Activated CD8-positive, alpha-beta memory T cell treated with anti-CD3 and anti-CD28 coated beads, Interleukin-2, amount 50 U/mL, for 1 hour (primary cell): ENCODE measurements at regions not wholly inside any gene's neighbourhood (a gene's known extent, or its start where the extent isn't known, plus 50 kb on each side); places are given as distances from the start of the nearest gene placed in this dataset.
"Not testable (repeated sequence)": the region's sequence is repeated elsewhere in the genome, so short reads cannot be mapped to it uniquely, and the experiment has no call there.

Experiments used
- DNase-seq: peaks from one replicate; pipeline ENCODE4 v3.0.0-alpha.2; 2020; ENCODE audit errors: extremely low read depth

DNA sequence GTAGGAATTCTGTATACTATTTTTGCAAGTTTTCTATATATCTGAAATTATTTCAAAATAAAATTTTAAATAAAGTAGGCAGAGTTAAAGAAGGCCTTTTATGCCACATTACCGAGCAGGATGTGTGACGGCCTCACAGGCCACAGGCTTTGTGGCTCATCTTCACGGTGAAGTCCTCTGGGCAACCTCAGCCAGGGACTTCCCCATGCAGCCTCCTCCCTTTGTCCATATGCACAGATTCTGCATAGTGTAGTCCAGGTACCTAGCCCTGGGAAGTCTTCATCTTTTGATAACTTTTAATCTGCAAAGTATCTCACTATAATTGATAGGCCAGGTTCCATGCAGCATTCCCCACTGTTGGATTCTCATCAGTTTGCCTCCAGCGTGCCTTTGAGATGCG lies 62.8 kb downstream of the ARHGAP11B start:
- not testable (repeated sequence) for DNase-seq

DNA sequence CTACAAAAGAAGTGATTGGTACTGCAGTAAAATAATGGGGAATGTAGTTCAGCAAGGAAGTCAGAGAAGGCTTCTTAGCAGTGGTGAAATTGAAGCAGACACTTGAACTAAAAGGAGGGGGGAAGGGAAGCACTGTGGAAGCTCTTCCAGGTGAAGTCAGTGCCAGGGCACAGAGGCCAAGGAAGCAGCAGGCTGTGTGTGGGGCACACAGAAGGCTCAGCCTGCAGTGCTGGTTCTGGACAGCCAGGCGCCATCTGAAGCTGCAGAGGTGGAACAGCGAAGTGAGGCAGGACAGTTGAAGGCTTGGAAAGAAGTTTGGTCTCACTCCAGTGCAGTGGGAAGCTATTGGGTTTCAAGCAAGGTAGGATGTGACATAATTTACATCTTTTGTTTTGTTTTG lies 64.2 kb downstream of the ARHGAP11B start:
- not testable (repeated sequence) for DNase-seq

DNA sequence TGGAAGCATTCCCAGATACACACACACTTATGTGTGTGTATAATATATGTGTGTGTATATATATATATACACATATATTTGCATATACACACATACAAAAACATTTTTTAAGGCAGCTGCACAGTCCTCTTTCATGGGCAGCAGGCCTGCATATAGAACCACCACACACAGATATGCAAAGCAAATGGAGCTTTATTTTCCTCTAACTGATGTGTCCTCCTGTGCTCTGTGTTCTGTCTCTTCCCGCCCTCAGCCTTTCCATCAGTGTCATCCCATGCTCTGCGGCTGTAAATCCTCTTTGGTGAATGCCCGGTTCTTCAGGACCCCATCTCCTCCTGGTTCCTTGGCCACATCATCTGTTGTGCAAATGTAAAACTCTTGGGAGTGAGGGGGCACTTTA lies 69.9 kb downstream of the ARHGAP11B start:
- not testable (repeated sequence) for DNase-seq

DNA sequence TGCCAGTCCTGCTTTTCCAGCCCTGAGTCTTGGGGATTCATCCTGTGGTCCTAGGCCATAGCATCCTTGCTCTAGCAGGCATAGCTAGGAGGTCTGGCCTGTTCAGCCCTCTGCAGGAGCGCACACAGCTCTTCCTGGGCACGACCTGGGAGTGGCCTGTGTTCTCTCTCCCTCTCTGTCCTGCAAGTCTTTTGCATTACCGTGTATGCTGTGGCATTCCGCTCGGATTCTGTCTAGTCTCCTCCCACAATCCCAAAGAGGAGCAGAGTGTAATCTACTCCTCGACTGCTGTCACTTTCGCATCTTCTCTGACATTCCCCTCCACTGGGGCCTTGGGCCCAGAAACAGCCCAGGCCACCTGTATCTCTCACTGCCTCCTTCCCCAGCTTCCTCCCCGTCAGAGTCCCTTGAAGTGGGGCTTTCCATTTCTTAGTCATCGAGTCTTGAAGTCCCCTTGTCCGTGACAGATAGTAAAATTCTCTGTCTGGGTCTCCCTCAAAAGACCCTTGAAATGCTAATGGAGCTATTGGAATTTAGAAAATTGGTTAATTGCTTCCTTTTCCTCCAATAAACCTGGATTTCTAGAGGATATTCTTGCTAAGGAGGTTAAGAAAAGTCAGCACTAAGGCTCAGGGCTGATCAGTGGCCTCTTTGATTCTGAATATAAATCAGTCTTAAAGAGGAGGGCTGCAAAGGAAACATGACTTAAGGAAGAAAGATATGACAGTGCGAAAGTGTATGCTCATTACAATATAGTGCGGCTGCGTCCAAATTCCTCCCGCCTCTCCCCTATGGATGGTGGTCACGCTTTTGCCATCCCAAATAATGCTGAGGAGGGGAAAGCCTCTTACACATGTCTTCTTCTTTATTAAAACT lies 70.7 kb downstream of the ARHGAP11B start:
- not testable (repeated sequence) for DNase-seq

DNA sequence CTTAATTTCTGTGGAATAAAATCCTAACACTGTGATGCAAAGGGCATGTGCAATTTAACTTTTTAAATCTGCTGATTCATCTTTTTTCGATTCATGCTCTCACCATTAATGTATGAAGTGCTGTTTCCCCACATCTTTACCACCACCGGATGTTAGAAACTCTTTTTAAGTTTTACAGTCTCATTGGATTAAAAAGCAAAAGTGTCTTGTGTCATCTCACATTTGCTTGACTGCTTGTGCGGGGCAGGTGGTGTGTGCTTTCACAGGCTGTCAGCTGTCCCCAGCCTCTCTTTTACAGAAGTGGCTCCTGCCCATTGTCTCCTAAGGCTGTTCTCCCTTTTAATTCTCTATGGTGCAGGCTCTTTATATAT lies 71.4 kb downstream of the ARHGAP11B start:
- DNase-seq, result not testable (repeated sequence)

DNA sequence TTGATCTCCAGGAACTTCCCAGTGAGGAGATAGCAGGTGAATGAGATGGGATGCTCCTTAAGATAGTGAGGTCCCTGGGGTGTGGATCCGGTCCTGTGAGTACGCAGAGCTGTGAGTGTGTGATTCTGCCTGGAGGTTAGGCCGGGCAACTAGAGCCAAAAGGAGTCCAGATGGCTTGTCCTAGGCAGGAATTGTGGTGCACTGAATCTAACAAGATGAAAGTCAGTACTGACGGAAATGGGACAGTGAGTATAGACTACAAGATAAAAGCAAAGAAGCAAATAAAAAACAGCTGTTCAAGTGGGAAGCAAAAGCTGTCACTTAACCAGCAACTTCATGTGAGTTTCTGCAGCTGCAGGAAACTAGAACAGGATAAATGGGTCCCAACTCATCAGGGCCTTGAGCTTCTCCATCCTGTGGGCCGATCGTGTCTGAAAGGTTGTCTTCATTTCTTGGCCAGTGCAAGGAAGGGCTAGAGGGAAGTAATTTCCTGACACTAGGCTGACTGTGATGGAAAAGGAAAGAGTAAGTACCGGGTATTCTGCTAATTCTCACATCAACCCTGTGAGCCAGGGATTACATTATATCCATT lies 74.2 kb downstream of the ARHGAP11B start:
- not testable (repeated sequence) for DNase-seq

DNA sequence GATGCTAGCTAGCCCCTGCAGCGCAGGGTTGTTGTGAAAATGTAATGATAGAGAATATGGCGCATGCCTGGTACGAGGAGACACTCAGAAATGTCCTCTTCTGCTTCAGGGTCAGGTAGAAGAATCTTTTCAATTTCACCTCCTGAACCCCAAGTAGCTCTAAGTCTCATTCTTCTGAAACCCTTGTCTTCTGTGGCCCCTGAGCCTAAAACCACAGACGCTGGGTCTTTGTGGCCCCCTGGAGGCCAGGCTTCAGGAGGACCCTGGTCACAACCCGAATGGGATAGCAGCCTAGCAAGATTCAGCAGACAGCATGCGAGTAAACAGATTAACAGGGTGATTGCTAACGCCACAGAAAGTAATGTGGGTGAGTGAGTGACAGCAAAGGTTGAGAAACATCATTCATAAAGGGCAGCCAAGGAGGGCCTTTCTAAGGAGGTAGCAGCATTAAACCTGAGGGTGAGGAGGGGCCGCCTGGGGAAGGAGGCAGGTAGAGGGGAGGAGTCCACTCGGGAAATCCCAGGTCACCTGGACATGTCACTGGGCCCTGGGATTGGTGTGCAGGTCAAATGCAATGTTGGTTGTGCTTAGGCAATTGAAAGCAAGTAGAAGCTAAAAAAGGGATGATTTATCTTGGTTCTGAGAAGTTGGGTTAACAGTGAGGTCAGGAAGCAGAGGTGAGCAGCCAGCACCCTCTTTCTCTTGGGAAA lies 82.2 kb downstream of the ARHGAP11B start:
- not testable (repeated sequence) for DNase-seq

DNA sequence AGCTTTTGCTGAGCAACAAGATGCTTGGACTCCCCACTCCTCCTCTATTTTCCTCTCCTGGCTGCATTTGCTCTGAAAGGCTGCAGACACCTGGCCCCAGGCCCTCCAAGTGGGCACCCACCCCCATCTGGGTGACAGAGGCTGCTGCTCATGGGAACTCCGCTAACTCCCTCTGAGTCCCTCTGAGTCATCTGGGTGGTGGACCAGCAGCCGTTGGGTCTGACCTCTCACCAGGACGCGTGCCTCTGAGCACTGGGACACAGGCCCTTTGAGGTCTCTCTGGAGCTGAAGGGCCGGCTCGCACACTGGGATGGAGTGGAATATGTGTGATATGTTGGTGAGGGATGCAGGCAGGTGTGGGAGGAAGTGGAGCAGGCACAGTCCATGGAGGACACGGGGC lies 82.9 kb downstream of the ARHGAP11B start:
- DNase-seq, result not testable (repeated sequence)

DNA sequence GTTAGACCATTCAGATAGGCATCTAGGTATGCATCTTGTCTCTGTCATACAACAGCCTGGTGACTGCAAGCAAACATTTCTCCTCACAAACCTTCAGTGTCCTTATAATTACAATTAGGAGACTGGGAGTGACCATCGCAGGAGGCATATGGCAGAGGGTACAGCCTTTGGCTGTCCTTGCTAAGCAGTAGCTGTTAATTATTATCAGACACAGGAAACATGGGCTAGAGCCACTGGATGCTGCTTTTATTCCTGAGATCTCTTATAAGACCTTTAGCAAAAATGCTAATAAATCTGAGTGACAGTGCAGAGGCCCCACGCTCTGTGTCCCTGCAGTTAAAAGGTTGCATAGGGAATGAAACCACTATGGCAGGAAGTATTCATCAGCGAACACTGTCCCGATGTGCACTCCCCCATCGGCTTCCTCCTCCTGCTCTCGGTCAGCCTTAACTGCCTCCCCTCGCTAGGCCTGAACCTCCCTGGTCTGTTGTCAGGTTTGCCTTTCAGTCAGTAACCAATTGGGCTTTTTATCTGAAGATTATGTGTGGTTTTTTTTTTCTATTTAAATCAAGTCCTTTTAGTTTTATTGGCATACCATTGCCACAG lies 92.2 kb downstream of the ARHGAP11B start:
- DNase-seq, result not testable (repeated sequence)

DNA sequence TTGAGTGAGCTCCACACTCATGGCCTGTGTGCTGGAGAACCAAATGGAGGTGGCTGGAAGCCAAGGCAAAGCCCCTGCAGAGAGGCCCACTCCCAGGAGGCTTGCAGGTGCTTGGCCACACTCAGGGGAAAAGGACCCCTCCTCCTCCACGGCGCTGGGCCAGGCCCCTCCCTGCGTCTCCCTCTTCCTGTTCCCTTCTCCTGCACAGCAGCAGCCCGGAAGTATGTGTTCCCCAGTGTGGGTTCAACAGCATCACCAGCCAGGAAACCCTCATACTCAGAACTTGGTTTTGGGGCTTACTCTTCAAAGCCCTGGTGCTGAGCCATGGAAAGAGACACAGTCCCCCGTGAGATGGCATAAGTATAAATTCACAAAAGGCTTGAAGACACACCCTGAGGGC lies 93.4 kb downstream of the ARHGAP11B start:
- not testable (repeated sequence) for DNase-seq

DNA sequence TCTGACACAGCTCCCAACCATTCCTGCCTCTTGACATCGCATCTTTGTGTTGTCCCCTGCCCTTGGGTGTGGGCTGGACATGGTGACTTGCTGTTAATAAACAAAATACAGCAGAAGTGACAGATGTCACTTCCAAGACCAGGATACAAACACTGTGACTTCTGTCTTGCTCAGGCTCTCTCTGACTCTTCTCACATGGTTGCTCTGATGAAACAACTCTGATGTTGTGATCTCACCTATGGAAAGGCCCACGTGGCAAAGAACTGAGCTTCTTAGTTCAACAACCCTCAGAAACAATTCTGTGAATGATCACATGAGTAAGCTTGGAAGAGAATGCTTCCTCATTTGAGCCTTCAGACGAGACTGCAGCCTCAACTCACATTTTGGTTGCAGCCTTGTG lies 94.9 kb downstream of the ARHGAP11B start:
- DNase-seq, result not testable (repeated sequence)

DNA sequence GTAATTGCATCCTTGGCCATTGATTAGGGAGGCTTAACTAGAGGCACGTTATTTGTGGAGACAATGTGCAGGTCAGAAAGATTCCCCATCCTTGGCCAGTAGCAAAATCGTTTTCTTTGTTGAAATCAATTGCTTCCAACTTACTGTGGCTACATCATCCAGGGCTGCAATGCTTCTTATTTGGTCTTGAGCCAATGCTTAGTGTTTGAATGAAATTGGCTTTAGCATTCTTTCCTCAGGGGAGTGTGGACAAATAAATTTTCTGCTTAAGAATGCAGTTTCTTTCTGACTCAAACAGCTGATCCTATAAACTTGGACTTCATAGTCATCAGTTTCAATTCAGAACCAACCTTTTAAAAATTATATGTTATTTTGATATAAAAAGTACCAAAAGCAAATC lies 95.6 kb downstream of the ARHGAP11B start:
- DNase-seq, result not testable (repeated sequence)

DNA sequence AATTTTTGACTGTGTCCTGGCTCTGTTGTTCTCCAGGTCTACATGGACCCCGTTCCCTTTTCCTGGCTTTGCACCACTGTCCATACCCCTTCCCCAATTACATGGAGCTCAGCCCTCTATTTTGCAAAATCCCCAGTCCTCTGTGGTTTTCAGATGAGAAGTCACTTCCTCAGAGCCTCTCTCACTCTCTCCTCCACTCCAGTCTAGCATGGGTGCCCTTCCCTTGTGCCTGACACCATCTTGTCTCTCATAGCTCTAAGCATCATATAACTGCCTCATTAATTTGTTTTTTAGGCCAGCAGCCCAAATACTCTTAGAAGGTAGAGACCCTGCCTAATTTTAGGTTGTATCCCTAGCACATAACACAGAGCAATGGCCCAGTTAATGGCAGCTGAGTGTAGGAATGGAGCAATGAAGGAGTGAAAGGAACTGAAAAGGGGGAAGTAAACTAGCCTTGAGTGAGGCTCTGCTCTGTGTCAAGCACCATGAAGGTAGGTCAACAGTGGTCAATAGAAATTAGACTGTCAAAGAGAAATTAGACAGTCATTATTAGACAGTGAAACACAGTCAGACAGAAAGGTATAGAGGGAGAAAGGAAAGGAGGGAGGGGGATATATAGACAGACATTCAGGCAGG lies 97.7 kb downstream of the ARHGAP11B start:
- not testable (repeated sequence) for DNase-seq

DNA sequence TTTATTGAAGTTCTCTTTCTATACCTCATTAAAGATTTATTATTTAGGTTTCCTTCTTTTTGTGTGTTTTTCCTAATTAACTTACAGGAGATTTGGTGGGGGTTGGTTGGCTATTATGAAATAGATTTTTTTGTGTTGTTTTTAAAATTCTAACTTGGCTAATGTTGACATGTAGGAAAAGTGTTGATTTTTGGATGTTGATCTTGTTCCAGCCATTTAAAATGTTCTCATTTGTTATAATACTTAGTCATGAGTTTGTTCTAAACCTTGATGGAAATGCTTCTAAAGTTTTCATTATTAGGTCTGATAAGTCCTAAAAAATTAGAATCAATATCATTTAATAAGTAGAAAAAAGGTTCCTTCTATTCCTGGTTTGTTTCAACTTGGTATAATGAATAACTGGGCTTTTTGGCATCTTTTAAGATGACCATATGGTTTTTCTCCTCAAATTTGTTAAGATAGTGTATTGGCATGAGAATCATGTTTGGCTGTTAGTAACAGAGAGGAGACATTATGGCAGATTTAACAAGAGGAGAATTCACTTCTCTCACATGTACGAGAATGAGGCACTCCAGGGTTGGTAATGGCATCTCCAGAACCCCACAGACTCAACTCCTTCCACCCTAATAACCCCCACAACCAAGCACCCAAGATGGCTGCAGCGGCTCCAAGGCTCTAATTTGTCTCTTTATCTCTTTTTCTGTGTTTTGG lies 104.1 kb downstream of the ARHGAP11B start:
- not testable (repeated sequence) for DNase-seq

DNA sequence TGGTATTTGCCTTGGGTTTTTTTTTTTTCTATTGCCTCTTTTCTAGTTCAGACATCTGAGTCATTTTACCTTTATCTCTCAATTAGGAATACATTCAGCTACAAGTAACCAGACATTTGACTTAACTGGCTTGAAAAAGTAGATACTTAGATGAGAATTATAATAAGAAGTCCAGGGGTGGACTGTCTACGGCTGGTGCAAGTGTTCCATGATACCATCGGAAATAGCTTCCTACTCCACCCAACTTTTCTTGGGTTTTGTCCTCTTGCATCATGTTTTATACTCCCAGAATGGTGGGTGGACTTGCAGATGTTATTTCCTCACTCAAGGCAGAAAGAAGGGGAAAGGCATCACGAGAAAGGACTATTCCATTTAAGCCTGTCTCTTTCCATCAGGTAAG lies 104.7 kb downstream of the ARHGAP11B start:
- not testable (repeated sequence) for DNase-seq

DNA sequence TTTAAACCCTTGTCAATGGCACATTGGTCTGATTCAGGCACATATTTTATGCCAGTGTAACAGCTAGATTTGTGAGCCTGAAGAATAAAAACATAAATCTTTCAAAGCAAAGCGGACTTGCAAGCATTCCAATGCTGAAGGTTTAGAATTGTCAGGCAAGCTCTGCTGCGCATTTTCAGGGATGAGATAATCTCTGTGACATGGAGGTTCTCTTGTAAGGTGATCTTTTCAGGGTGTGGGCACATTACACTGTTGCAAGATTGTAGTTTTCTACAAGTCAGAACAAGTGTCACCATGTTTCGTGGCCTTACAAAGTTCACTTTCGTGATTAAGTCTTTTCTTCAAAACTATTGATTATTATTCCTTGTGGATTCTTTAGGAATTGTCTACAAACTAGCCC lies 106.2 kb downstream of the ARHGAP11B start:
- not testable (repeated sequence) for DNase-seq

DNA sequence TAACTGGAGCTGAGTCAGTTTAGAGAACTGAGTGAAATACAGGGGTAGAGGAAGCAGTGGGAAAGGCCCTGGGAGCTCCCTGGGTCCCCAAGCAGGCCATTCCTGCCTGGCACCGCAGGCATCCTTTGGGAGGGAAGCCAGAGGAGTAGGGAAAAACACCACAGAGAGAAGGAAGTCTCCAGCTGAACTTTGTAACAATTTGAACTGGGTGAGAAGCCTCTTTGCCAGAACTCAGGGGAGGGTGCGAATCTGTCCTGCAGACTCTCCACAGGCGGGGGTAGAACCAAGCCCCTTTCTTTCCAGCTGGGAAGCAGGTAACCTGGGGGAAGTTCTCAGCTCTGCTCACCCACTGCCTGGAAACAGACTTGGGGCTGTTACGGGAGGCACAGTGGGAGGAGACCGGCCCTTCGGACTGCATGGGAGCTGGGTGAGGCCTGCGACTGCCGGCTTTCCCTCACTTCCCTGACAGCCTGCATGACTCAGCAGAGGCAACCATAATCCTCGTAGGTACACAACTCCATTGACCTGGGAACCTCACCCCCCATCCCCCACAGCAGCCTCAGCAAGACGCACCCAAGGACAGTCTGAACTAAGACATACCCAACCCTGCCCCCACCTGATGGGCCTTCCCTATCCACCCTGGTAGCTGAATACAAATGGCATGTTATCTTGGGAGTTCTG lies 110.1 kb downstream of the ARHGAP11B start:
- DNase-seq, result not testable (repeated sequence)

DNA sequence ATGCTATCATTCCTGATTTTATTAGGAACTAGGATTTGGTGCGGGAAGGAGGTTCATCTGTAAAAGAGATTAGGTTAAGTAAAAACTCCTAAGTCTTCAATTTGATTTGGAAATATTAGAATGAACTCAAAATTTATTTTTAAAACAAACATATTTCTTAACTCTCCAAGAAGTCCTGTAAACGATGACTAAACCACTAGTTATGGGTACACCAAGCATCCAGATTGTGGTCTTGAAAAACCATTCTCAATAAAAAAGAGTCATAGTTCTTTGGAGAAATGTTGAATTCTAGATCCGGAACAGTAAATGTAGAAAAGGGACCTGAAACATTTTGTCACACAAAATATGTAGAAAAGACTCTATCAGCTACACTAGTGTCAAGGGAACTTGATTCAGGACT lies 116.9 kb downstream of the ARHGAP11B start:
- DNase-seq, result not testable (repeated sequence)

DNA sequence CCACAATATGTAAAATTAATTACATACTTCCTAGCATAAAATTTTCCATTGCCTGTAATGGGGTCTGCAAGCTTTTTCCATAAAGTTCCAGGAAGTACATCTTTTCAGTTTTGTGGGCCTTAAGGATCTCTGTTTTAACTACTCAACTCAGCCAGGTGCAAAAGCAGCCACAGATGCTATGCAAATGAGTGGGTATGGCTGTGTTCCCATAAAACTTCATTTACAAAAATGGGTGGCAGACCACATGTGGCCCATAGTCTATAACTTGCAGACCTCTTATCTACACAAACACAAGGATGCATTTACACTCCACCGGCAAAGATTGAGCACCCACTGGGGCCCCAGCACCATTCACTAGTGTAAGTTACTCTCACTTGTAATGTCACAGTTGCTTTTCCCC lies 123.1 kb downstream of the ARHGAP11B start:
- DNase-seq, result not testable (repeated sequence)

DNA sequence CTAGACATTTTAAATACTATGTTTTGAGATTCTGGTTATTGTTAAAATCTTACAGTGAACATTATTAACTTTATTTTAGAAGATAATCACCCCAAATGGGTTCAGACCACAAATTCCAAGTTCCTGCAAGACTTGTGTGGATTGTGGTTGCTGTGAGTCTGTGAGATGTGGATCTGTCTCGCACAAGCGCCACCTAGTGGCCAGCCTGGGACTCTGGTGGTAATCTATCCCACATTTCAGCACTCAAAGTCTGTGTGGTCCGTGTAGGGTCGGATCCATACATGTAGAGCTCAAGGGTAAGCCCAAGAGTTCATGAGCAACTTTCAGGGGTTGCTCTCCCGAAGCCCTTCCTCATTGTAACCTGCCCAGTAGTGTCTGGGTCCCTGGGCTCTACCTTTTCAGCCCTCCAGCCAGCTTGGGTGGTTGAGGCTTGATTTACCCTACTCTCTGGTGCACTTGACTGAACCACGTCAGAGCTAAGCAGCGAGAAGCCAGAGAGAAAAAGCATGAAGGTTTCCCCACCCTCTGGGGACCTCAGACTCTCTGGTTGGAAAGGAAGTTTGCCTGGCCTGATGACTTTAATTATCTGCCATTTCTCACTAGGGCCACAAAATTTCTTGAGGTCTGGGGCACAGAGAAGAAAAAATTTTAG lies 129.2 kb downstream of the ARHGAP11B start:
- not testable (repeated sequence) for DNase-seq
